NCI-H2171 (cell line): ENCODE measurements at regions not wholly inside any gene's neighbourhood (a gene's known extent, or its start where the extent isn't known, plus 50 kb on each side); places are given as distances from the start of the nearest gene placed in this dataset.

Source experiments
- DNase-seq: peaks from one replicate; lab custom pipeline; 2025; lab: John Stamatoyannopoulos, UW

GRCh38 chr13:40505196-40505595, 161.2 kb downstream of the FOXO1 start:
- DNase-seq = no peak
